UCSD-AML1 (cell line): ENCODE measurements at regions not wholly inside any gene's neighbourhood (a gene's known extent, or its start where the extent isn't known, plus 50 kb on each side); places are given as distances from the start of the nearest gene placed in this dataset.

ENCODE experiments used
- DNase-seq: peaks from one replicate; lab custom pipeline; 2025; ENCODE audit not compliant: unreplicated experiment; lab: John Stamatoyannopoulos, UW

DNA sequence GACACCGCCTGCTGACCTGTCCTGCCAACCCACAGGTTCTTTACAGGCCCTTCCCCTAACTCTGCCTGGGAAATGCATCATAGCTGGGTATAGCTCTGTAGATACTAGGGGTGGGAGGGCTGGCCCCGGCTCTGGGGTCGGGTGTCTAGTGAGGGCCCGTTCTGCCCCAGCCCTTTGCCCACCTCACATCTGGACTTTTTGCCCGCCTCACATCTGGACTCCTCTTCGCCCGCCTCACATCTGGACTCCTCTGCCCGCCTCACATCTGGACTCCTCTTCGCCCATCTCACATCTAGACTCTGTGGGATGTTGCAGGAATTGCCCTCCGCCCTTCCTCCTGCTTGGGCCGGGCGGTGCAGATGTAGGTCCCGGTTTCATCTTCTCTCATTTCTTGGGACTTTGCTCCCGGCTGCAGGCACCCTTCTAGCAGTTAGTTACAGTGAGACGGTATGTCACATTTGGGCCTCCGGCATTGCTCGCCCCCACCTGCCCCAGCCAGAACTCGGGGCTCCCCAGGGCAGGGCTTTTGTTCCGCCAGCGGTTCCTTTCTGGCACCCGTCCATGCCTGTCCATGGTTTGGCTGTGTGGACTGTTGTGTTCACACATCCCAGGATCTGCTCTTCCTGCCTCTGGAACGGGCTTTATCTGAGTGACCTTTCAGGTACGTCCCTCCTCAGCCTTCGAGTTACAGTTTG lies 1153.7 kb downstream of the BRD1 start:
- no peak for DNase-seq

DNA sequence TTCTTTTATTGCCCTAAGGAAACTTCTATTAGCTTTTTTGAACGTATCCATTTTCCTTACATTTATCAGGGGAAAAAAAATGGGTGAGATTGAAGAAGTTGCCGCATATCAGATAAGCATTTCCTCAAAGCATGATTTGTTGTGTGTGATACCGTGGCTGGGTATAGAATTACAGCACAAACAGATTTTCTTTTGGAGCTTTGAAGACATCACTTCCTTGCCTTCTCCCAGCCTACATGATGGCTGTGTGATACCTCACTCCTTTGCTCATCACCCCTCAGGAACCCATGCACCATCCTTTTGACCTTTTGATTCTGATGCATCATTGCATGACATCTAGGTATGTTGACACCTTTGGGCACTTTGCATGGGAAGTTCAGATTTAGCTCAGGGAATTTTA lies 1155.3 kb downstream of the BRD1 start:
- no peak for DNase-seq

DNA sequence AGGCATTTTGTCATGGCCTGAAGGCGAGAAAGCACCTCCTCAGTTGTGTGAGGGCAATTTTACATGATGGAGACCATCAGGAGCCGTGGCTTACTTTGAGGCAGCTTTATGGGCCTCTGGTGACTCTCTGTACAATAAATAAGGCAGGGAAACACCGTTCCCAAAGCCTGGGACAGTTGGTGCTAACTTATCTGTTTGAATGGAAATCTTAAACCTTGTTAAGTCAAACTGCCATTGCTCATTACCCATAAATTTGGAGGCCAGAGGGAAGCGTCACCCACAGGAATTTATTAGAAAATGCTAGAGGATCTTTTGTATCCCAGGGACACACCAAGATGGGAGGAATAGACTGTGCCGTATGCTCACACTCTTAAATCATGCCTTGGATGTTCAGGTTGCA lies 1156.9 kb downstream of the BRD1 start:
- DNase-seq, result no peak

DNA sequence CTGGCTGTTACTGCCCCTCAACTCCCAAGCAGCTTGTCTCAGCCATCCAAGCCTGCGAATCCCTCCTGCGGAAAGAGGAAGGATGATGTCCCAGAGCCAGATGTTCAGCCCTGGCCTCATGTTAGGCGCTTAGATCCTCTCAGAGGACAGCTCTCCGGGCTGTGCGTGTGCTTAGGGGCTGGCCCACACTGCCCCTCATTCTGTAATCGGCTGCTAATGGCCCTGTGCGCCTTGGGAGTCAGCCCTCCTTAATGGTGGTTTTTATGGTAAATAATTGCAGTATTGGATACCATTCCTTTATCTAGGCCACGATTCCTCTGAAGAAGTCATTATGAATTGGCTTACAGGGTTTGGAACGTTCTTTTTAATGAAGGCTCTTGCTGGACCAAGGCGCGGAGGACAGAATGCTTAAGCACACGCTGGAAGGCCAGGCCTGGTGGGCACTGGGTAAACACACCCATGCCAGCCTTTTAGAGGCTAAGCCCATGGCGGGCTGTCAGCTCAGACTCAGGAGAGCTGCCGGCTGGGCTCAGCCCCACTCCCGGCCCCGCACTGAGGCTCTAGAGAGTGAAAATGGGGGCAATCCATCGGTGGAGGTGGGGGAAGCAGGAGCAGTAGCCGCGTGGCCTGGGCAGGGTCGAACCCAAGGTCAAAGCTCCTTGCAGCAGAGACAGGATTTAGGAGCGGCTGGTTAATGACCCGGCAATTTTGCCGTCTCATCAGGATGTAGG lies 1157.5 kb downstream of the BRD1 start:
- DNase-seq, result no peak

DNA sequence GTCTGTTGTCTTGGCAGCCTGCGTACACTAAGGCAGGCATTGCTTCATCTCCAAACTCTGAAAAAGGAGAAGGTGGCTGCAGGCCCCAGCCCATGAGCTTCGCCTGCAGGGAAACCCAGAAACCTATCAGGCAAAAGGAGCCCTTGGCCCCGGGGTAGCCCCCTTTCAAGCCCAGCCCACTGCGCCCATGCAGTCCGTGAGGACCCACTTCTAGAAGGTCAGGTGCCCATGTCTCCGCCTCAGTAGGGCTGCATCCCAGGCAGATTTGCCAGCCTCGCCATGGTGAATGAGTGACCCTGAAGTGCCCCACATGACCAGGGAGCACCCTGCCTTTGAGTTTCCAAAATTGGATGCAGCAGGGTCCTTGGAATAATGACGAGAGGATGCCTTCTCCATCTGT lies 1158.4 kb downstream of the BRD1 start:
- DNase-seq, result no peak

DNA sequence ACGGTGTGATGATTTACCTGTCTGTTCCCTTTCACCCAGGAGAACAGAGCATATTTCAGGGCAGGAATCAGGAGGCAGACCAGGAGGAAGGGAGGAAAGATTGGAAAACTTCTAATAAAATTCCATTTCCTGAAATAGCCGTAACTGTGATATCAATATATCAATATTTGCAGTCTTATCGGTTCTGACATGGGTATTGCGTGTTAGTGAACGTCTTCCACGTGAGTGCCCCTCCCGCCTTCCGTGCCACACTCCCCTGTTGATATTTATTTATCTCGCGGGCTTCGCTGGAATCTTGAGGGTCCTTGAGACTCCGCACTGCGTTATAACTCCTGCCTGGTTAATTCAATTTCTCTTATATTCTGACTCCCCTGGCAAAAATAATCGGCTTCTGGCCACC lies 1160.4 kb downstream of the BRD1 start:
- DNase-seq, result no peak

DNA sequence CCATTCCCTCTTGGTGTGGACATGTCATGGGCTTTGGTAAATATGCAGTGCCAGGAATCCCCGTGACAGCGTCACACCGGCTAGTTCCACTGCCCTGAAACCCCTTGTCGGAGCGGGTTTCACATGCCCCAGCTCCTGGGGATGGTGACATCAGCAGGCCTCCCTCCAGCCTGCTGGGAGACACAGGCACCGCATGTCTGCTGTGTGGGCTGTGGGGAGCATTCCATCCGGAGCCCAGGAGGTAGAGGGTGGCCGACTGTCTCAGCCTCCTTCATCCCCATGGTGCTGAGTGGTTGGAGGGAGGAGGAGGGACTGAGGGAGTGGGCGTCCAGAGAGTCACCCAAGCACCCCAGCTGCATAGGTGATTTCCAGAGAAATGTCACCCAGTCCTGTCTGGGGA lies 1161.1 kb downstream of the BRD1 start:
- no peak for DNase-seq

DNA sequence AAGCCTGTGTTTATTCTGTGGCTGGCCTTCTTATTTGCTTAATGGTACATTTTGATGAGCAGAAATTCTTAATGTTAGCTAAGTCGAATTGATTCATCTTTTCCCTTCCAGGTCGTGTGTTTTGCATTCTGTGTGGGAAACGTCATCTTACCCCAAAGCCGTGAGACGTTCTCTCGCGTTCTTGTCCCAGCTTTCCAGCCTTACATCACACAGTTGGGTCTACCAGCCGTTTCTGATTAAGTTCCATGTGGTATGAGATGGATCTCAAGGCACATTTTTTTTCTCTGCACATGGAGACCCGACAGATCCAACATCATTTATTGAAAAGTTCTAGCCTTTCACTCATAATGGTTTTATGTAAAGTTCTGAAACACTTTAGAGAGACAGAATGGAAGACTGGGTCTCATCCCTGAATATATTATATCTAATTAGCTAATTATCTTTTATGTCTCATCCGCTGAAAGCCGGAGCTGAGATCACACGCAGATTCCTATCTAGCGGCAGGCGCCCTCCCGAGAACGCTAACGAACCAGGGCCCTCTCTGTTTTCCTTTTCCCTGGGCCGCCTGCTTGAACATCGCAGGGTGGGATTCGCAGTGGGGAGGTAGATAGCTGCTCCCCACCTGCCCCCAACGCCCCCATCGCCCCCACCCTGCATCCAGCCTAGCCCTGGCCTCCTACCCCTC lies 1162.2 kb downstream of the BRD1 start:
- no peak for DNase-seq

DNA sequence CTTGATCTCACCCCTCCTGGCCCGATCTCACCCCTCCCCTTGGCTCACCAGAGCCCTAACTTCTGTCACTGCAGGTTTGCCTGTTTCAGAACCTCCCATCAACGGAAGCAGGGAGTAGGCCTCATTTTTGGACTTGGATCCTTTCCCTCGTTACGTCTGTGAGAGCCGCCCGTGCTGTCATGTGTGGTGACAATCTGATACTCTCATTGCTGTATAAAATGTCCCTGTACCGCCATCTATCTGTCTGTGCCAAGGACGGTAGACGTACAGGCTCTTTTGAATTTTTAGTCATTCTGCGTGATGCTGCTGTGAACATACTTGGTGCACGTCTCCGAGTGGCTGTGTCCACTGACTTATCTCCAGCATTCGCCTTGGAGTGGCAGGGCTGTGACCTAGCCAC lies 1163.1 kb downstream of the BRD1 start:
- DNase-seq, result no peak

DNA sequence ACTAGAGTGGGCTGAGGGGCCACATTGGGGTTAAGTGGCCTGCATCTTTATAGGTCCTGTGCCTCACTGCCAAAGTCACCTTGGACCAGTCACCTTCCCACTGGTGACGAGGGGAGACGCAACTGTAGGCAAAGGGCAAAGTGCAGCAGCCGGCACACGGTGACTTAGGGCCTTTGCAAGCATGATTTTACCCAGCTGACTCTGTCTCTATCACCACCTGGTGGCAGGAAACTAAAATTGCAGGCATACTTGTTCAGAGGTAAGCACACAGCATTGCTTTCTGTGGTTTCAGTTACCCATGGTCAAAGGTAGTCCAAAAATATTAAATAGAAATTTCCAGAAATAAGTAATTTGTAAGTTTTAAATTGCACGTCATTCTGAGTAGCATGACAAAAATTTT lies 1164.4 kb downstream of the BRD1 start:
- no peak for DNase-seq

DNA sequence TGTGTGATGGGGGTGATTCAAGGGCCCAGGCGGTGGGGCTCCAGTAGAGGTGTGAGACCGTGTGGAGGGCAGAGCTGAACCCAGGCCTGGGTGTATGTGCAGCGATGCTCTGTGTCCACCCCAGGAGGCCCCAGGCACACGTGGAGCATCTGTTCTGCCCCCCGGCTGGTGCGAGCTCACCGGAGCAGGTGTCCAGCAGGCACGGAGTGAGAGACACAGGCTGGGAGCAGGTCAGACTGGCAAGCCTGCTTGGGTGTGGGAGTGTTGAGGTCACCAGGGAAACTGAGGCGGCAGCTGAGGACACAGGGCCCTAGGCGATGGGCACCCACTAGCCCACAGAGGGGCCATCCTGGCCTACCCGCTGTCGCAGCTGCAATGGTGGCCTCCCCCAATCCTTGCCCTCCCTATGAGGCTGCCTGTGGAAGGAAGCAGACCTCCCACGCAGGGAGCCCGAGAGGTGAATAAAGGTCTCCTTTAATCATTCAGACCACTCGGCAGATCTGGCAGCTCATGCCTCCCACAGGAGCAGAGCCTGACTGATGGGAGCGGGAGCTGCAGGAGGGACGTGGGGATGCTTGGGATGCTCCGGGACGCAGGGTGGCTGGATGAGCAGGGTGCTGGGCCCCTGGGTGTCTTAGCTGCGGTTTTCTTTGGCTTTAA lies 1165.1 kb downstream of the BRD1 start:
- no peak for DNase-seq

DNA sequence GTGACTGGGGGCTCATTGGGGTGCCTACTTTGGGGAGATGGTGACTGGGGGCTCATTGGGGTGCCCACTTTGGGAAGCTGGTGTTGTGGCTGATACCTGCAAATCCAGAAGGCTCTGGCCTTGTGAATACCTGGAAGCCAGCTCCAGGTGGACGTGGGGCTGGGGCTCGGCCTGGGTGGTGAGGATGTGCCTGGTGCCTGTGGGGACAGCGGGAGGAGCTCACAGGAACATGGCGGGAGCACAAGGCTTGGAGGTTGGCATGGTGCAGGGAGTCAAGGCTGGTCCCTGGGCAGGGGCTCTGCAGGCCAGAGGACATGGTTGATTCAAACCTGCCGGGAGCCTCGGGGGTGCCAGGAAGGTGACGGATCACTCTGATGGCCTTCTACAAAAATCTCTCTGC lies 1165.7 kb downstream of the BRD1 start:
- DNase-seq, result no peak

DNA sequence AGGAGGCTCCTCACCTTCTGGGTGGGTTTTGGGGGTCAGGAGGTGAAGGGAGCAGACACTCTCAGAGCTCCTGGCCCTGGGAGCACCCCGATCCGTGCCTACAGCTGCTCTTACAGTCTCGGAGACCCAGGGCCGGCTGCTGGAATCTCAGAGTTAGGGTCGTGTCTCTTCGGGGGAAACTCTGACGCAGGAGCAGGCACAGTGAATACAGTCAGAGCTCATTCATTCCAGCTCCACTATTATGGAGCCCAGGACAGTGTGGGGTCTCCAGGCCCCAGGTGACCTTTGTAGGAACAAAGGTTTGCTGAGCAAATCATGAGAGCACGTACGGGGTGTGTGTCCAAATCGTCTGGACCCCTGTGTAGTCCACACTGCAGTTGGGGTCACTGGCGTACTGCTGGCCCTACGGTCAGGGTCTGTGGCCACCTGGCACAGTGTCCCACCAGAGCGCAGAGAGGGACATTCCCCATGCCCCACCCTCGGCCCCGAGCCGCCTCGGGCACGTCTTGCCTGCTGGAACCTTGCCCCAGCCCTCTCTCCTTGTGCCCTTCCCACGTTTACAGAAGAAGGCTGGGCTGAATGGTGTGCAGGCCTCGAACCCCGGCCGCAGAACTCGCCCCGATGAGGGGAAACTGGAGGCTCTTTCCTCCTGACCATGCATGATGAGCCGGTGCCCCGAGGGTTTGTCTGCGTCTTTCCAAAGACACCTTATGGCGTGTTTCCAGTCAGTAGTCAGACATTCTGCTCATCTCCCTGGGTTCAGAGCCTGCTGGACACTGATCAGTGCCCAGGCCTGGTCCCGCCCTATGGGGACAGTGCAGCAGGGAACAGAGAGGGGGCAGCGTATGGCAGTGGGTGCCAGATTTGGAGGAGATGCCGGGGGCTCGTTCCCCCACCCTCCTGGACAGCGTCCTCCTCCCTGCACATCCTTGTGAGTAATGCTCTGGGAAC lies 1166.6 kb downstream of the BRD1 start:
- DNase-seq, result no peak

DNA sequence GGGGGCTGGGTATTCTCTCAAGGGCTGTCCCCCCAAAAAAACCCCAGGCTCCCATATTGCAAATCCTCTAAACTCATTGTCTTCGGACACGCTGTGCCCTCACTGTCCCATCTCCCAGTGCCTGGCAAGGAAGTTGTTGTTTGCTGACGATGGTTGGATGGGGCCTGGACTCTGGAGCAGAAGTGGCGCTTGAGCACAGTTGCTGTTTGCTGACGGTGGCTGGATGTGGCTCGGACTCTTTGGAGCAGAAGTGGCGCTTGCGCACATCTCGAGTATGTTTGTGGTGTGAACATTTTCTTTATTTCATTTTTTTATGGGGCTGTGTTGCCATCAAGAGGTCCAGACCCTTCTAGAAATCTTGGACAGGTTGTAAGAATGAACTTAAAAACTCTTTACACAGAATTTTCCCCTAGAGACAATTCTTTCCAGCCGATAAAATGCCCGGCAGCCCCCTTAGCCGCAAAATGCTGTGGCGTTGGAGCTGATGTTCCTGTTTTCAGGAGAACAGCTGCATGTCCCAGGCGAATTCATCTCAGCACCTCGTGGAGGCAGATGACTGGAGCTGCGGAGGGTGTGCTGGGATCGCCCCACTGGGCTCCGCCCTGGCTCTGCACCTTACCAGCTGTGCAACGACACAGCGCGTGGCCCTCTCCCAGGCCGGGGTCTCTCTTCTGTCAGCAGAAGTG lies 1167.4 kb downstream of the BRD1 start:
- DNase-seq, result no peak

DNA sequence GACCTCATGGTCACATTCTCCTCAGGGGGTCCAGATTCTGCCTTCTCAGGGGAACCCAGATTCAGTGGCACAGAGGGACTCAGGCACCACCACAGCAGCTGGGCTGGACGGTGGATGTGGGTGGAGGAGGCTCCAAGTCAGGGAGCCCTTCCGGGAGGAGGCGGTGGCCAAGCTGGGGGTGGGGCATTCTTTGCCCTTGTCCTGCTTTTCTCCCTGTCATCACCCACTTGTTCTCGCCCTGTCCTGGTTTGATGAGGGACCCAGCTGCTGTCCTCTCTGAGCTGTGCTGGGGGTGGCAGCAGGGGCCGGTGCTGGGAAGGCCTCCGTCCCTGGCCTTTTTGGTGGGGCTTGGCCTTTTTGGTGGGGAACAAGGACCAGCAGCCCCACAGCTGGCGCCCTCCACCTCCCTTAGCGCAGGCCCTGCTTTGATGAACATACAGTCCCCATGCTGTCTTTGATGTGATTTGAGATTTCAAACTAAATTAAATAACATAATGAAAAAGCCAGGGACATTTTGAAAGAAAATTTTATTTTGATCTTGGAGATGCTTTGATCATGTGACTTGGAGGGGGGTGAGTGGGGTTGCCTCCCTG lies 1168.2 kb downstream of the BRD1 start:
- no peak for DNase-seq

DNA sequence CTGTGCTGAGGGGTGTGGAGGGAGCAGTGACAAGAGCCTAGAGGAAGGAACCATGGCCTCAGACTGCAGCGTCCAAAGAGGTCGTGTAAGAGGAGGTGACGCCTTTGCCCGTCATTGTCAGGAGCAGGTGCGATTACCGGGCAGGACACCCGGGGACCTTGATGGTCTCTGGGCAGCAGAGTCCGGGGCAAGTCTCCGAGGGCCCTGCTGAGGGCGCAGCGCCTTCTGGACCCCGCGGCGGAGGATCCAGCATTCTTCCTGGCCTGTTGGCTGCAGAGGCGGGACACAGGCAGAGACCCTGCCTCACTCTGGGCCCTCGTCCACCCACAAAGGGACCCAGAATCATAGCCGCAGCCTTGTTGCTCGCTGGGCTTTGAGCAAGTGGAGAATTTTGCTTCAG lies 1168.8 kb downstream of the BRD1 start:
- no peak for DNase-seq

DNA sequence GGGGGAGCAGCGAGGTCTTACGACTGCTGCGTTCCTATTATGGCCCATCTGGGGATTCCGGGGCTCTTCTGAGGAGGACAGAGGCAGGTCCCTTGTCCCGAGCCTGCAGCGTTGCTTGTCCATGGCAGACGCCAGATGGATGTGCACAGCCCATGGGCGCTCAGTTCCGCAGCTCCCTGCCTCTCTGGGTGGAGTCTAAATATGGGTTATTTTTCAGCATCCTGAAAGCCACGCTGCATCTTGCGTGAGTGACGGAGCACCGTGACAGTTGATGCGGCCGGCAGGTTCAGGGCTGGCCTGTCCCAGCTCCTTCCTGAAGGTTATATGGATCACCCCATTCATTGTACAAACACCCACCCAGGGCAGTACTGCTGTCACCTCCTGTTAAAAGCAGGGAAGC lies 1169.4 kb downstream of the BRD1 start:
- DNase-seq, result no peak

DNA sequence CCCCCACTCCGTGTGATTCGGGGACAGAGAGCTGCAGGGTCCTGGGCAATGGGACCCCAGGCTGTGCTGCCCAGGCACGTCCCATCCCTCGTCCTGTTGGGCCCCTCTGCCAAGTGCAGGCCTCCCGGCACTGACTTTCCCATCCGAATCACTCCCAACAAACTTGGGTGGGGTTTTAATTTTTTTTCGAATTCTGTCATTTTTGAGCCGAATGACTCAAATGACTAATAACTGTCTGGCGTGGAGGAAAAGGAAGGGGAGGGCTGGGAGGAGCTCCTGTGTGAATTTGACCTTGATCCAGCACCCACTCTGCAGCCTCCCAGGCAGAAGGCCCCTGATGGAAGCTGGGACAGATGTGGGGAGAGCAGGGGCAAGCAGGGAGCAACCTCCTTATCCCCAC lies 1173.2 kb downstream of the BRD1 start:
- DNase-seq, result no peak

DNA sequence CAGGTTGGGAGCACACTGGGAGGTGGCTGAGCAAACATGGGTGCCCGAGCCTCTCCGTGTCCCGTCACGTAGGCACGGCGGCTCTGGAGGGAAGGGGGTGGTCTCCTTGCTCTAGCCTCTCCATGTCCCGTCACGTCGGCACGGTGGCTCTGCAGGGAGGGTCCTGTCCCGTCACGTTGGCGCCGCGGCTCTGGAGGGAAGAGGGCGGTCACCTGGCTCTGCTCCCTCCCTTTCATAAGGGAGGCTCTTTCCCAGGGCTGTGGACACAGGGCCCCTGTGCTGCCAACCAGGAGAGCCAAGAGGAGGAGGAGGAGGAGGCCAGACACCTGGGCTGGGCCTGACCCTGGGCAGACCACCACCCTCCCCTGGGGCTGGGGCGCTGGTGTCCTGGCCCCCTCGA lies 1173.7 kb downstream of the BRD1 start:
- DNase-seq, result no peak

DNA sequence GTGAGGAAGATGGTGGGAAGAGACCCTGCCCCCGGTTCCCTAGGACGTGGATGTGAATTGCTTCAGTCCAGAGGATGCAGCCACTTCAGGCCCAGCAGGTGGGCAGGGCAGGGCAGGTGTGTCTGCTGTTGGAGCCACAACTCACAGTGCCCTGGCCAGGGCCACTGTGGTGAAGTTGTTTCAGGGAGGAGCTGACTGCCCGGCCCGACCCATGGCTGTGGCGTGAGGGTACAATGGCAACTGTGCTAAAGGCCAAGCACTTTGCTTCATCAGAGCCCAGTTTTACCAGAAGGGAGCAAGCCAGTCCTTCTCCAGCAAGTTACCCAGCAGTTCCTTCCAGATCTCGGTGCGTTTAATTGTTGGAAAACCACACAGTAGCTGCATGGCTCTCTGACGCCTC lies 1174.4 kb downstream of the BRD1 start:
- no peak for DNase-seq
